Uterus (tissue), 2 donors: ENCODE measurements at regions not wholly inside any gene's neighbourhood (a gene's known extent, or its start where the extent isn't known, plus 50 kb on each side); places are given as distances from the start of the nearest gene placed in this dataset.

ENCODE experiments used
- POLR2A ChIP-seq, 2 donors: fragments of 450-650 bp; IDR thresholded peaks; one replicate each; pipeline ENCODE4 v1.6.1; 2016; ENCODE audit warnings: antibody characterized with exemption in 2 of 2, mild to moderate bottlenecking in 1 of 2, moderate library complexity in 1 of 2
- TF ChIP-seq, protein P1 (sequence below), 4 experiments: fragments of 200-600 bp in 2 of 4; fragments of 450-650 bp in 2 of 4; sonication (generic) in 2 of 4; IDR thresholded peaks; one replicate each; pipeline ENCODE4 v1.5.1; 2016 to 2019; ENCODE audit warnings: antibody characterized with exemption in 4 of 4, mild to moderate bottlenecking in 2 of 4, moderate library complexity in 1 of 4

DNA sequence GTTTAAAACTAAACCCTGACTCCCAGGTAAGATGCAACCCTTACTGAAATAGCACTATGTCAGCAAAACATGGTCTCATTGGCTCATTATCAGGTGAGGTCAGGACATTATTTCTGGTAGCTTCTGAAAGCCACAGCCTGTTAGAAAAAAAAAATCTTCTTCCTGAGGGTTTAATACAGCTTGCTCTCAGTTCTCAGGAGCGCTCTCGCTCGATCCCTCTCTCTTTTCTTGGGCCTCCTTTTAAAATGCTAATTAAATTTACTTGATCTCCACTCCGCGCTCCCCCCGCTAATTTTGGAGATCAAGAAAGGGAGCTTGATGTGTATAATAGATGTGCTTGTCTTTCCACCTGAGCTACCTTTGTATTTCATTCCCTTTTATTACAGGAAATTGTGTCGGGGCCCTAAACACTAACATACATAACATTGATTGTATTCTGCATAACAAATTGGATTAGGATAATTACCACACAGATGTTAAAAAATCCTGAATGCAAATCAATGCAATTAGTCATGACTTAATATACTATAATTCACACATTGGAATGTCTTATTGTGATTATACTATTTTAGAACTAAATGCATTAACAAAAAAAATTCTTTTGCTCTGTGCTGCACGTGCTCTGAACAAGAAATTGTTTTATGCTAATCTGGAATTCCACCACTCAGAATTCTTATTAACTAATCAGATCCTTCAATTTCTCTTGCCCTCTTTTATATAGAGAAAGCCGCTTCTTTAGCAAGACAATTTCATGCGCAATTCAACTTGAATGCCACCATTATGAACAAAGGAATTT, 101.6 kb upstream of the TEX13D start:
- TF ChIP-seq, protein P1, sequence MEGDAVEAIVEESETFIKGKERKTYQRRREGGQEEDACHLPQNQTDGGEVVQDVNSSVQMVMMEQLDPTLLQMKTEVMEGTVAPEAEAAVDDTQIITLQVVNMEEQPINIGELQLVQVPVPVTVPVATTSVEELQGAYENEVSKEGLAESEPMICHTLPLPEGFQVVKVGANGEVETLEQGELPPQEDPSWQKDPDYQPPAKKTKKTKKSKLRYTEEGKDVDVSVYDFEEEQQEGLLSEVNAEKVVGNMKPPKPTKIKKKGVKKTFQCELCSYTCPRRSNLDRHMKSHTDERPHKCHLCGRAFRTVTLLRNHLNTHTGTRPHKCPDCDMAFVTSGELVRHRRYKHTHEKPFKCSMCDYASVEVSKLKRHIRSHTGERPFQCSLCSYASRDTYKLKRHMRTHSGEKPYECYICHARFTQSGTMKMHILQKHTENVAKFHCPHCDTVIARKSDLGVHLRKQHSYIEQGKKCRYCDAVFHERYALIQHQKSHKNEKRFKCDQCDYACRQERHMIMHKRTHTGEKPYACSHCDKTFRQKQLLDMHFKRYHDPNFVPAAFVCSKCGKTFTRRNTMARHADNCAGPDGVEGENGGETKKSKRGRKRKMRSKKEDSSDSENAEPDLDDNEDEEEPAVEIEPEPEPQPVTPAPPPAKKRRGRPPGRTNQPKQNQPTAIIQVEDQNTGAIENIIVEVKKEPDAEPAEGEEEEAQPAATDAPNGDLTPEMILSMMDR (IDR thresholded peaks at IDR 0.05): no peak
- TF ChIP-seq POLR2A (IDR thresholded peaks at IDR 0.05): no peak
